PC-3 (cell line): ENCODE measurements at regions not wholly inside any gene's neighbourhood (a gene's known extent, or its start where the extent isn't known, plus 50 kb on each side); places are given as distances from the start of the nearest gene placed in this dataset.

Experiments used
- ATAC-seq: fragments of 200-7000 bp; cut with Tn5 transposase; 2 replicates; pipeline ENCODE4 v1.9.1; 2020; ENCODE audit warnings: mild to moderate bottlenecking, moderate library complexity
- BruUV-seq: library from RNA; stranded (reverse); fragments of 400-500 nt; replicated peaks from 2 replicates; lab custom pipeline; 2021; lab: Mats Ljungman, UMichigan
- CTCF ChIA-PET: fragments of 300-600 bp; sonication (Branson Sonifier 250); formaldehyde crosslinking; loops from one replicate; lab custom pipeline; 2022; ENCODE audit warnings: antibody characterized with exemption; lab: Charles Lee
- POLR2A ChIA-PET: fragments of 300-600 bp; sonication (Branson Sonifier 250); formaldehyde crosslinking; loops from one replicate; lab custom pipeline; 2022; ENCODE audit warnings: antibody characterized with exemption; ENCODE audit not compliant: unreplicated experiment; lab: Charles Lee
- DNase-seq: peaks from one replicate; pipeline ENCODE4 v3.0.0-alpha.2; 2015
- H2AFZ ChIP-seq: fragments of 300-600 bp; sonication (generic); 2 replicates; pipeline ENCODE4 v1.6.0; 2016; ENCODE audit warnings: antibody characterized with exemption, low read length
- H3F3A ChIP-seq: fragments of 300-600 bp; sonication (generic); one replicate; pipeline ENCODE4 v1.6.0; 2017; ENCODE audit warnings: antibody characterized with exemption, low read length, control low read depth, mild to moderate bottlenecking; ENCODE audit not compliant: unreplicated experiment
- H3K27ac ChIP-seq: fragments of 300-600 bp; sonication (generic); 2 replicates; pipeline ENCODE4 v1.5.1; 2016; ENCODE audit warnings: mild to moderate bottlenecking, low read length
- H3K27me3 ChIP-seq: fragments of 300-600 bp; sonication (generic); 2 replicates; pipeline ENCODE4 v1.6.1; 2016; ENCODE audit warnings: low read length, mixed read lengths
- H3K36me3 ChIP-seq: fragments of 300-600 bp; sonication (generic); 2 replicates; pipeline ENCODE4 v1.6.1; 2016; ENCODE audit warnings: low read depth, mixed run types, low read length, mixed read lengths
- H3K4me1 ChIP-seq: fragments of 300-600 bp; sonication (generic); 2 replicates; pipeline ENCODE4 v1.5.1; 2016; ENCODE audit warnings: low read length; ENCODE audit not compliant: insufficient read depth
- H3K4me2 ChIP-seq: fragments of 300-600 bp; sonication (generic); 2 replicates; pipeline ENCODE4 v1.6.0; 2016; ENCODE audit warnings: low read length
- H3K4me3 ChIP-seq: fragments of 300-600 bp; sonication (generic); 2 replicates; pipeline ENCODE4 v1.5.1; 2016; ENCODE audit warnings: mild to moderate bottlenecking, low read length, mixed read lengths
- H3K79me2 ChIP-seq: fragments of 300-600 bp; sonication (generic); 2 replicates; pipeline ENCODE4 v1.6.1; 2017; ENCODE audit warnings: low read length, mixed read lengths
- H3K9ac ChIP-seq: fragments of 300-600 bp; sonication (generic); 2 replicates; pipeline ENCODE4 v1.6.0; 2016; ENCODE audit warnings: mild to moderate bottlenecking, low read length
- H3K9me2 ChIP-seq: fragments of 300-600 bp; sonication (generic); replicated peaks from 2 replicates; pipeline ENCODE4 v1.6.1; 2016; ENCODE audit warnings: mixed run types, low read length, mixed read lengths
- H3K9me3 ChIP-seq: fragments of 300-600 bp; sonication (generic); 2 replicates; pipeline ENCODE4 v1.6.1; 2016; ENCODE audit warnings: low read length, mixed read lengths
- H4K20me1 ChIP-seq: fragments of 300-600 bp; sonication (generic); 2 replicates; pipeline ENCODE4 v1.6.1; 2016; ENCODE audit warnings: low read length, mixed read lengths
- EZH2 ChIP-seq: fragments of 300-600 bp; sonication (generic); IDR thresholded peaks from one replicate; pipeline ENCODE4 v1.6.1; 2017; ENCODE audit warnings: antibody characterized with exemption, mild to moderate bottlenecking, low read length; ENCODE audit not compliant: unreplicated experiment
- EZH2phosphoT487 ChIP-seq: fragments of 300-600 bp; sonication (generic); IDR thresholded peaks from 2 replicates; pipeline ENCODE4 v1.6.1; 2018; ENCODE audit warnings: mild to moderate bottlenecking, antibody characterized with exemption, low read length, borderline replicate concordance
- intact Hi-C: fragments of 100-400 bp; cut with micrococcal nuclease; formaldehyde crosslinking; loops from 2 replicates; pipeline ENCODE4 v1.9.0; 2023
- TF ChIP-seq, protein P1 (sequence below): fragments of 300-600 bp; sonication (generic); conservative IDR thresholded peaks from 2 replicates; pipeline ENCODE4 v1.5.1; 2017; ENCODE audit warnings: antibody characterized with exemption, low read depth, mild to moderate bottlenecking, low read length

DNA sequence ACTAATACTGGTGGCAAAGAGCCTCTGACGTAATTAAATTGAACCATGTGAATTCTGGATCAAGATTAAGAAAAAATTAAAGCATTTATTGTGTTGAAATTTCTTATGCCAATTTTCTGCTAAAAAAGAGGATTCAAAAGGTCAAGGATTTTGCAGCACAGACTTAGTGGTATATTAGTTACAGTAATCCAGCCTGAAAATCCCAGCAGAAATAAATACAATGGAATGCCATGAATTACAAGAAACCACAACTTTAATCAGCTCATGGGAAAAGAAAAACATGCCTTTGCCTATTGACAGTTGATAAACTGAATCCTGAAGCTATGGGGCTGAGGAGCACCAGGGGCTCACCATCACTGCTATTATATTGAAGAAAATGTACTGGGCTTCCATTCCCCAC is 114.8 kb upstream of the SATB2 start:
- no peaks in the 10 kb centered on the region for H3F3A ChIP-seq
- intact Hi-C loops, result no loop called here
- TF ChIP-seq EZH2phosphoT487, result no peak
- H3K27me3 ChIP-seq, result peaks cover 64% of the 10 kb centered on the region
- no peak overlapping the region for H2AFZ ChIP-seq
- peaks cover 9% of the 10 kb centered on the region; the same call in 1 of the 2 replicates for H3K4me1 ChIP-seq
- H4K20me1 ChIP-seq, result no peaks in the 10 kb centered on the region
- no peak overlapping the region for H3K27ac ChIP-seq
- no peaks in the 10 kb centered on the region for H3K9me3 ChIP-seq
- POLR2A ChIA-PET, result no interaction called here
- ATAC-seq (no peak), DNase-seq (no peak)
- H3K9me2 ChIP-seq, result no peaks in the 10 kb centered on the region
- no peaks in the 10 kb centered on the region for H3K36me3 ChIP-seq
- no peaks in the 10 kb centered on the region for H3K79me2 ChIP-seq
- CTCF ChIA-PET, result no interaction called here
- no peak overlapping the region for H3K4me2 ChIP-seq
- H3K4me3 ChIP-seq, result no peak overlapping the region
- H3K9ac ChIP-seq, result no peak overlapping the region
- BruUV-seq, result no TSS peak

DNA sequence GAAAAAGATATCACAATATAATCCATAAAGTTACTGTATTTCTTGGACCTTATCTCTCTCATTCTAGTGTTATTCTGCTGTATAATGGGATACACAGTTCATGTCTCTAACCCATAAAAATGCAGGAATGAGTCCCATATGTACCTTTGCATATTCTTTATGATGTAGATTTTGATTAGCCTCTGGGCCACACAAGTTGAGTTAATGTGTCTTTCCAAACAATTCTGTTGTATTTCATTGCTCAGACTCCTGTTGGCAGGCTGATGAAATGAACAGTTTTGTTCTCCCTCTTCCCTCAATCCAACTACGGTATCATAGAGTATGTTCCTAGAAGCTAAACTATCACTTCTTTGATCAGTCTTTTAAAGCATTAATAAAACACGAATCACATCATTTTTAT is 113.2 kb upstream of the SATB2 start:
- Histone ChIP-seq H3K36me3 (no peaks in the 10 kb centered on the region), H4K20me1 (no peaks in the 10 kb centered on the region), H3K4me1 (peaks cover 9% of the 10 kb centered on the region; the same call in 1 of the 2 replicates), H3K9me3 (no peaks in the 10 kb centered on the region), H3K9me2 (no peaks in the 10 kb centered on the region), H3K9ac (no peak overlapping the region), H3K27ac (no peak overlapping the region), H3K79me2 (no peaks in the 10 kb centered on the region), H3K4me3 (no peak overlapping the region), H3K4me2 (no peak overlapping the region), H3K27me3 (peaks cover 57% of the 10 kb centered on the region), H2AFZ (no peak overlapping the region), H3F3A (no peaks in the 10 kb centered on the region)
- intact Hi-C loops, result no loop called here
- ATAC-seq, result no peak
- DNase-seq, result no peak
- ChIA-PET POLR2A (no interaction called here), CTCF (no interaction called here)
- TF ChIP-seq EZH2, result no peak
- BruUV-seq, result no TSS peak

DNA sequence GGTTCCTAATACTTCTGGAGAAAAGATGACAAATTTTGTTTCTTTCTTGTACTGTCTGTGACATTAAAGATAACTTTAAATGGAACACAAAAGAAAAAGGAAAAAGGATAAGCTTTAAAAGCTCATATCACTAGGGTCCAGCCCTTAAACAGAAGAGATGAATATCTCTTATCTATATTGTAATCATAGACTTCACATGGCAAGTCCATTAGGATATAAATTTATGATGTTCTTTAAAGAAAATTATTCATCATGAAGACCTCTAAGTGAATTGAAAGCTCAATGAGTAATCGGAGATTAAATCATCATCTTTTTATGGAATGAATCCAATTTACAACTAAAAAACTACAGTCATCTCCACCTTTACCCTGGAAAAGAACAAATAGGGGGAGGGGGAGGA is 111.6 kb upstream of the SATB2 start:
- intact Hi-C loops, result no loop called here
- Histone ChIP-seq H3F3A (no peaks in the 10 kb centered on the region), H3K9me3 (no peaks in the 10 kb centered on the region), H3K4me3 (no peak overlapping the region), H3K4me2 (no peak overlapping the region), H3K27me3 (peaks cover 52% of the 10 kb centered on the region), H3K79me2 (no peaks in the 10 kb centered on the region), H3K27ac (no peak overlapping the region), H3K9ac (no peak overlapping the region), H3K9me2 (no peaks in the 10 kb centered on the region), H2AFZ (no peak overlapping the region), H3K36me3 (no peaks in the 10 kb centered on the region), H3K4me1 (peaks cover 9% of the 10 kb centered on the region; the same call in 1 of the 2 replicates), H4K20me1 (no peaks in the 10 kb centered on the region)
- ChIA-PET CTCF (no interaction called here), POLR2A (no interaction called here)
- peak; percentile 35 for DNase-seq
- no peak for ATAC-seq
- no TSS peak for BruUV-seq
- TF ChIP-seq EZH2phosphoT487 (no peak), EZH2 (no peak)
- TF ChIP-seq, protein P1, sequence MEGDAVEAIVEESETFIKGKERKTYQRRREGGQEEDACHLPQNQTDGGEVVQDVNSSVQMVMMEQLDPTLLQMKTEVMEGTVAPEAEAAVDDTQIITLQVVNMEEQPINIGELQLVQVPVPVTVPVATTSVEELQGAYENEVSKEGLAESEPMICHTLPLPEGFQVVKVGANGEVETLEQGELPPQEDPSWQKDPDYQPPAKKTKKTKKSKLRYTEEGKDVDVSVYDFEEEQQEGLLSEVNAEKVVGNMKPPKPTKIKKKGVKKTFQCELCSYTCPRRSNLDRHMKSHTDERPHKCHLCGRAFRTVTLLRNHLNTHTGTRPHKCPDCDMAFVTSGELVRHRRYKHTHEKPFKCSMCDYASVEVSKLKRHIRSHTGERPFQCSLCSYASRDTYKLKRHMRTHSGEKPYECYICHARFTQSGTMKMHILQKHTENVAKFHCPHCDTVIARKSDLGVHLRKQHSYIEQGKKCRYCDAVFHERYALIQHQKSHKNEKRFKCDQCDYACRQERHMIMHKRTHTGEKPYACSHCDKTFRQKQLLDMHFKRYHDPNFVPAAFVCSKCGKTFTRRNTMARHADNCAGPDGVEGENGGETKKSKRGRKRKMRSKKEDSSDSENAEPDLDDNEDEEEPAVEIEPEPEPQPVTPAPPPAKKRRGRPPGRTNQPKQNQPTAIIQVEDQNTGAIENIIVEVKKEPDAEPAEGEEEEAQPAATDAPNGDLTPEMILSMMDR, result no peak

DNA sequence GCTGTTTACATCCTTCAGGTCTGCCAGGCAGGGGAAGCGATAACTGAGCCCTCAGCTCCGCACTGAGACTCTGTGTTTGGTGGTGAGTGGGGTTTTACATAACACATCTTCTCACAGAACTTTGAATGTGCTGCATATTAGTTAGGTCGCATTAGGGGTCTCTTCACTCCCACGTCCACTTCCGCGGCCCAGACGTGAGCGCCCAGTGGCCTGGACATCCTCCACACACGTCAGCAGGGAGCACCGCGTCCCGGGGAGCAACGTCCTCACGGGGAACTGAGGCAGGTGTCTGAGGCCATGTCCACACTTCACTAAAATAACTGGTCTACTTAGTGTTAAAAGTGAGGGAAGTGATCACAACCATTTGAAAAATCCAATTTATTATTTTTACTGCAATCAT is 100.4 kb upstream of the SATB2 start:
- H3K4me1 ChIP-seq, result no peaks in the 10 kb centered on the region
- ChIA-PET POLR2A (no interaction called here), CTCF (no interaction called here)
- H3K9me3 ChIP-seq, result no peaks in the 10 kb centered on the region
- no peaks in the 10 kb centered on the region for H3K79me2 ChIP-seq
- no peaks in the 10 kb centered on the region for H3K36me3 ChIP-seq
- peaks cover 35% of the 10 kb centered on the region for H3K27me3 ChIP-seq
- no peaks in the 10 kb centered on the region for H3K9me2 ChIP-seq
- no peak overlapping the region for H2AFZ ChIP-seq
- no peak overlapping the region for H3K4me2 ChIP-seq
- no peaks in the 10 kb centered on the region for H3F3A ChIP-seq
- ATAC-seq (no peak), DNase-seq (no peak)
- TF ChIP-seq EZH2 (no peak), EZH2phosphoT487 (no peak)
- TF ChIP-seq, protein P1, result no peak
- H3K4me3 ChIP-seq, result no peak overlapping the region
- intact Hi-C loops, result no loop called here
- no peaks in the 10 kb centered on the region for H4K20me1 ChIP-seq
- no peak overlapping the region for H3K9ac ChIP-seq
- no TSS peak for BruUV-seq
- H3K27ac ChIP-seq, result no peak overlapping the region
